GM18508 (cell line): ENCODE measurements at regions not wholly inside any gene's neighbourhood (a gene's known extent, or its start where the extent isn't known, plus 50 kb on each side); places are given as distances from the start of the nearest gene placed in this dataset.
A peak's percentile ranks its signal among the peaks of the same experiment; 100 is the strongest.
"Not testable (repeated sequence)": the region's sequence is repeated elsewhere in the genome, so short reads cannot be mapped to it uniquely, and the experiment has no call there.

Experiments
- ATAC-seq: cut with Tn5 transposase; IDR thresholded peaks from one replicate; pipeline ENCODE4 v1.9.1; 2021; ENCODE audit warnings: moderate number of reproducible peaks; ENCODE audit not compliant: insufficient read depth, unreplicated experiment

GRCh38 chr3:24545887-24546286, 51.2 kb upstream of the THRB start:
- no peak for ATAC-seq

- no peak for ATAC-seq
These were observed 53.6 kb upstream of the THRB start for GRCh38 chr3:24548278-24548677.

- no peak for ATAC-seq
These were observed 55.9 kb upstream of the THRB start for GRCh38 chr3:24550588-24550987.

- no peak for ATAC-seq
These were observed 57.0 kb upstream of the THRB start for GRCh38 chr3:24551626-24552025.

- peak; percentile 98 for ATAC-seq
These were observed 68.2 kb upstream of the THRB start for GRCh38 chr3:24562895-24563294.

- ATAC-seq, result no peak
These were observed 70.4 kb upstream of the THRB start for GRCh38 chr3:24565053-24565452.

GRCh38 chr3:24565656-24566055, 71.0 kb upstream of the THRB start:
- ATAC-seq, result no peak

- ATAC-seq, result no peak
These were observed 72.3 kb upstream of the THRB start for GRCh38 chr3:24566927-24567326.

- ATAC-seq, result not testable (repeated sequence)
These were observed 77.8 kb upstream of the THRB start for GRCh38 chr3:24572409-24572808.

GRCh38 chr3:24573576-24573975, 78.9 kb upstream of the THRB start:
- no peak for ATAC-seq

- ATAC-seq, result no peak
These were observed 83.7 kb upstream of the THRB start for GRCh38 chr3:24578324-24578723.

- no peak for ATAC-seq
These were observed 84.3 kb upstream of the THRB start for GRCh38 chr3:24578951-24579421.

- ATAC-seq, result no peak
These were observed 88.1 kb upstream of the THRB start for GRCh38 chr3:24582431-24583403.

- ATAC-seq, result no peak
These were observed 92.3 kb upstream of the THRB start for GRCh38 chr3:24586920-24587319.

- ATAC-seq, result no peak
These were observed 94.2 kb upstream of the THRB start for GRCh38 chr3:24588629-24589512.

- ATAC-seq, result no peak
These were observed 94.8 kb upstream of the THRB start for GRCh38 chr3:24589513-24589851.

GRCh38 chr3:24589931-24590880, 95.6 kb upstream of the THRB start:
- ATAC-seq, result no peak

GRCh38 chr3:24591191-24591590, 96.5 kb upstream of the THRB start:
- no peak for ATAC-seq

GRCh38 chr3:24591661-24592555, 97.3 kb upstream of the THRB start:
- no peak for ATAC-seq
